LNCaP clone FGC (cell line): ENCODE measurements at regions not wholly inside any gene's neighbourhood (a gene's known extent, or its start where the extent isn't known, plus 50 kb on each side); places are given as distances from the start of the nearest gene placed in this dataset.

Source experiments
- DNase-seq: peaks from one replicate; pipeline ENCODE4 v3.0.0-alpha.2; 2011; ENCODE audit warnings: low read depth
- H3K4me3 ChIP-seq: 2 replicates; pipeline ENCODE4 v1.5.1; 2011; ENCODE audit warnings: mild to moderate bottlenecking, low read depth, low read length, control low read depth
- CTCF ChIP-seq: IDR thresholded peaks from 2 replicates; pipeline ENCODE4 v1.5.1; 2012; ENCODE audit warnings: mild to moderate bottlenecking; ENCODE audit not compliant: control insufficient read depth, insufficient read depth; ENCODE audit errors: extremely low read depth

- no peak for DNase-seq
- TF ChIP-seq CTCF = no peak
- no peak overlapping the region for H3K4me3 ChIP-seq
Observed at GRCh38 chrX:7247346-7247745, 99.4 kb upstream of the PUDP start.

- no peak for TF ChIP-seq CTCF
- no peak for DNase-seq
- no peak overlapping the region for H3K4me3 ChIP-seq
Observed at GRCh38 chrX:7244405-7244804, 96.5 kb upstream of the PUDP start.

- no peak for DNase-seq
- TF ChIP-seq CTCF = no peak
- H3K4me3 ChIP-seq = no peak overlapping the region
Observed at GRCh38 chrX:7242613-7243012, 94.7 kb upstream of the PUDP start.

GRCh38 chrX:7240929-7241328, 93.0 kb upstream of the PUDP start:
- no peak for DNase-seq
- no peak overlapping the region for H3K4me3 ChIP-seq
- no peak for TF ChIP-seq CTCF

- H3K4me3 ChIP-seq = no peak overlapping the region
- DNase-seq = no peak
- TF ChIP-seq CTCF = no peak
Observed at GRCh38 chrX:7235071-7235470, 87.1 kb upstream of the PUDP start.

DNA sequence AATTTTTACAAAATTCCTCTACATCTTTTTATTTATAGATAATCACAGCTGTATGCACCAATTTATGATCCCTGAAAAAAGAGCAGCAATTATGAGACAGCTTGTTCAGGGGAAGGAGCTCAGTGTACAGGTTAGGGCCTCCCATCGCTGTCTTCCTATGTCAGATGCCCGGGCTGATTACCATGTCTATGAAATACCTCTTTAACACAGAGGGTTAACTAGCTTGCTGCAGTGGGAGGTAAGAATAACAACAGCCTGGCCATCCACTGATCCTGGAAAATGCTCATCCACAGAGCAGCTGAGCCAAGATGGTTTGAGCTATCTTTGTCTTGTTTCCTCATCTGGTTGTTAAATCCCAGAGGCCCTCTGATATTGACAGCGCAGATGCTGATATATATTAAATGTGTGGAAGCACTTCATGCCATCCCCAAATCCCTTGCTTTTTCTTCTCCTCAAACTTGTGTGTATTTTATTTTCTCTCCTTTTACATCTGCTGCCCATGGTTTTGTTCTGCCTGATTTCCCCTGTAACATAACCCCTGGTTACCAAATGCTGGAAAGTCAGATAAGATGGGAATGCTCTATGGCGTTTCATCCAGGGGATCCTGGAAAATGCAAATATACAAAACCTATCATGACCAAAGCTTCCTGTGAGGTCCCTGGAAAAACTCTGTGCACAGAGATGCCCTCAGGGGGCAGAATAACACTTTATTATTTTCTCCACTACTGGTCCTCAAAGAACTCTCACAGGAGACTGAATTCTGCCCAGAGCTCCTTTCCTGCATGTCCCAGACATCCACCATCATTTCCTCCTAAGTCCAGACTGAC, 85.8 kb upstream of the PUDP start:
- H3K4me3 ChIP-seq = no peak overlapping the region
- no peak for DNase-seq
- no peak for TF ChIP-seq CTCF

DNA sequence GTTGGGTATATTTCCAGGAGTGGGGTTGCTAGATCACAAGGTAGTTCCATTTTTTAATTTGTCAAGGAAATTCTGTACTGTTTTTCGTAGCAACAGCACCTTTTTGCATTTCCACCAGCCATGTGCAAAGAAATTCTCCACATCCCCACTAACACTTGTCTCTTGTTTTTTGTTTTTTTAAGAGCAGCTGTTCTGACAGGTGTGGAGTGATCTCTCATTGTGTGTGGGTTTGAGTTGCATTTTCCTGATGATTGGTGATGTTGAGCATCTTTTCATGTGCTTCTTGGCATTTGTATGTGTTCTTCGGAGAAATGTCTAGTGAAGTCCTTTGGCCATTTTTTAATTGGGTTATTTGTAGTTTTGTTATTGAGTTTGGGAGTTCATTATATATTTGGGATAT, 80.3 kb upstream of the PUDP start:
- TF ChIP-seq CTCF = no peak
- no peak overlapping the region for H3K4me3 ChIP-seq
- no peak for DNase-seq
